Prostate gland (tissue), 2 donors: ENCODE measurements at regions not wholly inside any gene's neighbourhood (a gene's known extent, or its start where the extent isn't known, plus 50 kb on each side); places are given as distances from the start of the nearest gene placed in this dataset.

Source experiments
- DNase-seq: peaks from one replicate; pipeline ENCODE4 v3.0.0-alpha.2; 2019; ENCODE audit warnings: low spot score
- H3K27ac ChIP-seq, 2 donors: fragments of 200-600 bp; sonication (generic); 2 replicates each; pipeline ENCODE4 v1.5.1; 2017 to 2019
- H3K27me3 ChIP-seq: fragments of 200-600 bp; sonication (generic); replicated peaks from 2 replicates; pipeline ENCODE4 v1.5.1; 2019; ENCODE audit not compliant: insufficient read depth
- H3K36me3 ChIP-seq, 2 donors: fragments of 200-600 bp; sonication (generic); 1 replicate in 1 of 2; 2 replicates in 1 of 2; pipeline versions ENCODE4 v1.5.1 to v1.8.1; 2017 to 2019
- H3K4me1 ChIP-seq: fragments of 200-600 bp; sonication (generic); replicated peaks from 2 replicates; pipeline ENCODE4 v1.5.1; 2019
- H3K4me3 ChIP-seq, 2 donors: fragments of 200-600 bp; sonication (generic); 2 replicates each; pipeline ENCODE4 v1.5.1; 2017 to 2019
- H3K9me3 ChIP-seq: fragments of 200-600 bp; sonication (generic); 2 replicates; pipeline ENCODE4 v1.5.1; 2017
- CTCF ChIP-seq, 4 experiments: fragments of 200-600 bp in 2 of 4; fragments of 450-650 bp in 2 of 4; sonication (generic) in 2 of 4; IDR thresholded peaks; 1 replicate in 3 of 4; 2 replicates in 1 of 4; pipeline ENCODE4 v1.5.1; 2016 to 2019; ENCODE audit warnings: antibody characterized with exemption in 4 of 4, mild to moderate bottlenecking in 2 of 4, moderate library complexity in 2 of 4
- POLR2A ChIP-seq: fragments of 450-650 bp; IDR thresholded peaks from one replicate; pipeline ENCODE4 v1.6.1; 2016; ENCODE audit warnings: antibody characterized with exemption, mild to moderate bottlenecking
- POLR2AphosphoS5 ChIP-seq: sonication (generic); formaldehyde crosslinking; IDR thresholded peaks from one replicate; pipeline ENCODE4 v1.6.1; 2017; ENCODE audit warnings: antibody characterized with exemption
- WGBS: methylation state at CpG from one replicate; pipeline ENCODE4 v1.1.5; 2018; 5-methylcytosine and 5-hydroxymethylcytosine counted together
- intact Hi-C: fragments of 100-400 bp; cut with DNase I; formaldehyde crosslinking; loops from one replicate; pipeline ENCODE4 v1.14.2; 2022

DNA sequence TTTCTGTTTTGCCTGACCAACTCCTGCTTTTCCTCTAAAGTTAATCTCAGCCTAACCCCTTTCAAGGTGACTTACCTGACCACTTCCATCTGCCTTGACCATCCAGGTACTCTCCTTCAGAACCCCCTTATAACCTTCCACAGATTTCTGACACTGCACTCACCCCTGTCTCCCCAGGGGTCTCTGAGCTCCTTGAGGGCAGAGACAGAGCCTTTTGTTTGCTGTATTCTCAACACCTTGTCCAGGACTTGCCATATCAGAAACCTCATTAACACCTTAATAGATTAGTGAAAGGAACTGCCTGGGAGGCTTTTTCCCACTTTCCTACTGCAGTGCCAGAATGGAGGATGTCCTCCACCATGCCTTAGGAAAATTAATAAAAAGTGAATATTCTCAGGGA, 119.7 kb upstream of the SERPINE2 start:
- DNase-seq, result no peak
- no peaks in the 10 kb centered on the region for H3K36me3 ChIP-seq
- no peak overlapping the region for H3K27ac ChIP-seq
- no peaks in the 10 kb centered on the region for H3K27me3 ChIP-seq
- intact Hi-C loops, result no loop called here
- no peaks in the 10 kb centered on the region for H3K9me3 ChIP-seq
- no peak overlapping the region for H3K4me3 ChIP-seq
- no peaks in the 10 kb centered on the region for H3K4me1 ChIP-seq
- no peak for TF ChIP-seq POLR2AphosphoS5
- TF ChIP-seq POLR2A, result no peak

DNA sequence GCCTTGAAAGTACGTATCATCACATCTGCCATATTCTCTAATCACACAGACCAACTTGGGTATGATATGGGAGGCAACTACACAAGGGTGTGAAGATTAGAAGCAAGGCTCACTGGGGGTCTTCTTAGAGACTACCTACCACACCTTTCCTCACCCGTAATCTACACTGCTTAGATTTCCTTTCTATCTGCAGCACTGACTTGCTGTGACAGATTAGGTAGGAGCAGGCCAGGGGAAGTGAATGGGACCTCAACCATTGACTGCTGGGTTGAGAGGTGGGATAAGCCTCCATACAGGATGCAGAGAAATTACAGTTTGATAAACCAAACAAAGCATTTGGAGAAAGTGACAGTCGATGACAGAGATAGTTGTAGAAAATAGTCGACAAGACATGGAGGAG, 119.0 kb upstream of the SERPINE2 start:
- no peak overlapping the region for H3K4me3 ChIP-seq
- intact Hi-C loops, result no loop called here
- TF ChIP-seq POLR2A, result no peak
- no peak for TF ChIP-seq POLR2AphosphoS5
- TF ChIP-seq CTCF (IDR thresholded peaks at IDR 0.05), result no peak
- no peaks in the 10 kb centered on the region for H3K36me3 ChIP-seq
- 90% methylated on average over 4 of the region's 4 CpGs for WGBS
- H3K9me3 ChIP-seq, result no peaks in the 10 kb centered on the region
- no peak overlapping the region for H3K27ac ChIP-seq
- DNase-seq, result no peak
- no peaks in the 10 kb centered on the region for H3K4me1 ChIP-seq
- H3K27me3 ChIP-seq, result no peaks in the 10 kb centered on the region

DNA sequence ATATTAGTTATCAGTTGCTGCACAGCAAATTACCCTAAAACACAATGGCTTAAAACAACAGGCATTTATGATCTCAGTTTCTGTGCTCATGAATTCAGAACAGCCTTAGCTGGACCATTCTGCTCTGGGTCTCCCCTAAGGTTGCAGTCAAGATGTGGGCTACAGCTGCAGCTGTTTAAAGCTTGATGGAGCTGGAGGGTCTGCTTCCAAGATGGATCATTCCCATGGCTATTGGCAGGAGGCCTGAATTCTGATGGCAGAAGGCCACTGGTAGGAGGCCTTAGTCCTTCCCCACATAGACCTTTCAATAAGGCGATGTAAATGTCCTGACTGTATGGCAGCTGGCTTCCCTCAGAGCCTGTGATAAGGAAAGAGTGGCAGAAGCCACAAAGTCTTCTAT, 118.6 kb upstream of the SERPINE2 start:
- H3K9me3 ChIP-seq, result no peaks in the 10 kb centered on the region
- intact Hi-C loops, result no loop called here
- 89% methylated on average over 1 of the region's 1 CpG for WGBS
- DNase-seq, result no peak
- H3K36me3 ChIP-seq, result no peaks in the 10 kb centered on the region
- H3K27ac ChIP-seq, result no peak overlapping the region
- no peaks in the 10 kb centered on the region for H3K4me1 ChIP-seq
- H3K4me3 ChIP-seq, result no peak overlapping the region
- H3K27me3 ChIP-seq, result no peaks in the 10 kb centered on the region
- TF ChIP-seq CTCF (IDR thresholded peaks at IDR 0.05), result no peak
- TF ChIP-seq POLR2AphosphoS5, result no peak
- TF ChIP-seq POLR2A, result no peak

DNA sequence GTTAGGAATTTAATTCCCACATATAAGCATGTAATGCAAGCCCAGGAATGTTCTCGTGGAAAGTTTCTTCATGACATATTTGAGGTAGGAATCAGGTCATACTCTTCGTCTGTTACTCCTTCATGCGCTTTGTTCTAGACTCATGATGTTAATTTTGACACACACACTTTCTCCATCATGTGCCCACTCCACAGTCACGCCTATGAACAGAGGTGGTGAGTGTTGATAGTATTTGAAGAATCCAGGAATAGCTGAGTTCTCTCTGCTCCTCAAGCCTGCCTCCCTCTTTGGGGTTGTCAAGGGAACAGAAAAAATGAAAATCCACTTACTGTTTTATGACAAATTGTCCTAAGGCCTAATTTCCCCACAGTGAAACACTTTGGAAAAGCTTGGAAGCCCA, 117.3 kb upstream of the SERPINE2 start:
- intact Hi-C loops, result no loop called here
- Histone ChIP-seq H3K4me3 (no peak overlapping the region), H3K9me3 (no peaks in the 10 kb centered on the region), H3K27ac (no peak overlapping the region), H3K27me3 (no peaks in the 10 kb centered on the region), H3K4me1 (no peaks in the 10 kb centered on the region), H3K36me3 (no peaks in the 10 kb centered on the region)
- no peak for TF ChIP-seq CTCF (IDR thresholded peaks at IDR 0.05)
- TF ChIP-seq POLR2AphosphoS5, result no peak
- DNase-seq, result no peak
- 92% methylated on average over 4 of the region's 4 CpGs for WGBS

DNA sequence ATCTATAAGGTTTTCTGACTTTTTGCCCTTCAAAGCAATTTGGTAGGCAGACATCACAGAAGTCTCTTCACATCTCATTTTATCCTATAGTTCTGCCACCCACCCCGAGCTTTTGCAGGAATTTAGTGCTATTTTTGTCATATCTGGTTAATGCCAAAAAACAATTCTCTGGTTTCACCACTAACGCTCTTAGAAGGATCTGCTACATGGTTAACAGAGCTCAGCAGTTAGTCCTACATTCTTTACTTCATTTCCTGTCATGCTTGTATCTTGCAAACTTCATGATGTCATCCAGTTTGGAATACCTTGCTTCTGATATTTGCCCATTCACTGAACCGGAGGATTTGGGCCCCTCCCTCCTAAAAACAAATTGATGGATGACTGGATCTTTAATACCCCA, 116.8 kb upstream of the SERPINE2 start:
- WGBS, result 71% methylated on average over 3 of the region's 3 CpGs
- Histone ChIP-seq H3K27ac (no peak overlapping the region), H3K9me3 (no peaks in the 10 kb centered on the region), H3K27me3 (no peaks in the 10 kb centered on the region), H3K4me3 (no peak overlapping the region), H3K4me1 (no peaks in the 10 kb centered on the region), H3K36me3 (no peaks in the 10 kb centered on the region)
- no peak for TF ChIP-seq POLR2A
- TF ChIP-seq CTCF (IDR thresholded peaks at IDR 0.05), result no peak
- TF ChIP-seq POLR2AphosphoS5, result no peak
- intact Hi-C loops, result no loop called here
- DNase-seq, result no peak
